ENCODE measurements at regions not wholly inside any gene's neighbourhood (a gene's known extent, or its start where the extent isn't known, plus 50 kb on each side); places are given as distances from the start of the nearest gene placed in this dataset.
"Not testable (repeated sequence)": the region's sequence is repeated elsewhere in the genome, so short reads cannot be mapped to it uniquely, and the experiment has no call there.

GRCh38 chr3:24699078-24699477 lies 204.4 kb upstream of the THRB start:
- in situ Hi-C loops (cut with MboI); BruUV-seq (replicated peaks); H3K4me3 ChIP-seq; H3K4me1 ChIP-seq (replicated peaks in 1 of 2; ENCODE audit: control insufficient read depth in 2 of 2, insufficient read depth in 2 of 2, low read length in 2 of 2); H3K79me2 ChIP-seq (ENCODE audit: control insufficient read depth, insufficient read depth, low read length); H3K9me3 ChIP-seq (replicated peaks; ENCODE audit: control insufficient read depth, insufficient read depth, low read depth, low read length); H3K27ac ChIP-seq (ENCODE audit: extremely low read depth, low read depth, low read length); intact Hi-C loops (cut with micrococcal nuclease); H3K27me3 ChIP-seq (ENCODE audit: control insufficient read depth in 2 of 2, insufficient read depth in 2 of 2, low read length in 2 of 2); DNase-seq (ENCODE audit: extremely low read depth in 1 of 4, low spot score in 3 of 4); H3K9me1 ChIP-seq (ENCODE audit: control insufficient read depth, insufficient read depth, low read length); POLR2A ChIA-PET; FAIRE-seq; ATAC-seq; H3K9ac ChIP-seq (ENCODE audit: insufficient read depth in 1 of 2, low read depth in 2 of 2, low read length in 2 of 2); H3K36me3 ChIP-seq (ENCODE audit: control insufficient read depth, insufficient read depth, low read length); H2AFZ ChIP-seq (ENCODE audit: low read depth, low read length); CTCF ChIA-PET (ENCODE audit: low intra/inter-chr PET ratio); H4K20me1 ChIP-seq (replicated peaks; ENCODE audit: control insufficient read depth, insufficient read depth, low read length); H3K4me2 ChIP-seq (ENCODE audit: insufficient read depth, low read length): not testable (repeated sequence)
- WGBS (ENCODE audit: insufficient coverage, low coverage, missing lambda C conversion rate): 0% methylated on average over 1 of the region's 1 CpG

GRCh38 chr3:24704496-24704895 lies 209.8 kb upstream of the THRB start:
- in situ Hi-C loops (cut with MboI) (no loop called here), intact Hi-C loops (cut with micrococcal nuclease) (no loop called here)
- ChIA-PET CTCF (ENCODE audit: low intra/inter-chr PET ratio) (no interaction called here), POLR2A (no interaction called here)
- Histone ChIP-seq H4K20me1 (replicated peaks; ENCODE audit: control insufficient read depth, insufficient read depth, low read length) (no peaks in the 10 kb centered on the region), H3K9me3 (replicated peaks; ENCODE audit: control insufficient read depth, insufficient read depth, low read depth, low read length) (no peaks in the 10 kb centered on the region), H3K4me2 (ENCODE audit: insufficient read depth, low read length) (no peak overlapping the region), H3K79me2 (ENCODE audit: control insufficient read depth, insufficient read depth, low read length) (no peaks in the 10 kb centered on the region), H2AFZ (ENCODE audit: low read depth, low read length) (no peak overlapping the region), H3K9me1 (ENCODE audit: control insufficient read depth, insufficient read depth, low read length) (no peaks in the 10 kb centered on the region), H3K36me3 (ENCODE audit: control insufficient read depth, insufficient read depth, low read length) (no peaks in the 10 kb centered on the region), H3K27me3 (ENCODE audit: control insufficient read depth in 2 of 2, insufficient read depth in 2 of 2, low read length in 2 of 2) (no peaks in the 10 kb centered on the region; a peak in 1 of 5 replicates), H3K27ac (ENCODE audit: extremely low read depth, low read depth, low read length) (no peak overlapping the region), H3K4me3 (no peak overlapping the region), H3K4me1 (replicated peaks in 1 of 2; ENCODE audit: control insufficient read depth in 2 of 2, insufficient read depth in 2 of 2, low read length in 2 of 2) (no peaks in the 10 kb centered on the region), H3K9ac (ENCODE audit: insufficient read depth in 1 of 2, low read depth in 2 of 2, low read length in 2 of 2) (no peak overlapping the region)
- DNase-seq (ENCODE audit: extremely low read depth in 1 of 4, low spot score in 3 of 4): no peak
- no peak for ATAC-seq
- BruUV-seq (replicated peaks): no TSS peak
- 0% methylated on average over 3 of the region's 3 CpGs for WGBS (ENCODE audit: insufficient coverage, low coverage, missing lambda C conversion rate)
- FAIRE-seq: no peak
- TF ChIP-seq ZNF445 (CRISPR knock-in tag; IDR thresholded peaks at IDR 0.05; ENCODE audit: low read depth) (no peak), CREB5 (CRISPR knock-in tag; IDR thresholded peaks at IDR 0.05) (no peak), ZNF830 (CRISPR knock-in tag; IDR thresholded peaks at IDR 0.05) (no peak), NCOA2 (IDR thresholded peaks at IDR 0.05; ENCODE audit: partially characterized antibody in 2 of 2) (no peak), BRF1 (IDR thresholded peaks at IDR 0.05; ENCODE audit: borderline replicate concordance, extremely low read depth, insufficient read length) (no peak), MAFF (IDR thresholded peaks at IDR 0.05; ENCODE audit: low read length) (no peak), GTF2E2 (tag; IDR thresholded peaks at IDR 0.05) (no peak)
- TF ChIP-seq, protein P1, sequence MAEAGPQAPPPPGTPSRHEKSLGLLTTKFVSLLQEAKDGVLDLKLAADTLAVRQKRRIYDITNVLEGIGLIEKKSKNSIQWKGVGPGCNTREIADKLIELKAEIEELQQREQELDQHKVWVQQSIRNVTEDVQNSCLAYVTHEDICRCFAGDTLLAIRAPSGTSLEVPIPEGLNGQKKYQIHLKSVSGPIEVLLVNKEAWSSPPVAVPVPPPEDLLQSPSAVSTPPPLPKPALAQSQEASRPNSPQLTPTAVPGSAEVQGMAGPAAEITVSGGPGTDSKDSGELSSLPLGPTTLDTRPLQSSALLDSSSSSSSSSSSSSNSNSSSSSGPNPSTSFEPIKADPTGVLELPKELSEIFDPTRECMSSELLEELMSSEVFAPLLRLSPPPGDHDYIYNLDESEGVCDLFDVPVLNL (CRISPR knock-in tag; IDR thresholded peaks at IDR 0.05; ENCODE audit: low read depth): no peak
- TF ChIP-seq, protein P2, sequence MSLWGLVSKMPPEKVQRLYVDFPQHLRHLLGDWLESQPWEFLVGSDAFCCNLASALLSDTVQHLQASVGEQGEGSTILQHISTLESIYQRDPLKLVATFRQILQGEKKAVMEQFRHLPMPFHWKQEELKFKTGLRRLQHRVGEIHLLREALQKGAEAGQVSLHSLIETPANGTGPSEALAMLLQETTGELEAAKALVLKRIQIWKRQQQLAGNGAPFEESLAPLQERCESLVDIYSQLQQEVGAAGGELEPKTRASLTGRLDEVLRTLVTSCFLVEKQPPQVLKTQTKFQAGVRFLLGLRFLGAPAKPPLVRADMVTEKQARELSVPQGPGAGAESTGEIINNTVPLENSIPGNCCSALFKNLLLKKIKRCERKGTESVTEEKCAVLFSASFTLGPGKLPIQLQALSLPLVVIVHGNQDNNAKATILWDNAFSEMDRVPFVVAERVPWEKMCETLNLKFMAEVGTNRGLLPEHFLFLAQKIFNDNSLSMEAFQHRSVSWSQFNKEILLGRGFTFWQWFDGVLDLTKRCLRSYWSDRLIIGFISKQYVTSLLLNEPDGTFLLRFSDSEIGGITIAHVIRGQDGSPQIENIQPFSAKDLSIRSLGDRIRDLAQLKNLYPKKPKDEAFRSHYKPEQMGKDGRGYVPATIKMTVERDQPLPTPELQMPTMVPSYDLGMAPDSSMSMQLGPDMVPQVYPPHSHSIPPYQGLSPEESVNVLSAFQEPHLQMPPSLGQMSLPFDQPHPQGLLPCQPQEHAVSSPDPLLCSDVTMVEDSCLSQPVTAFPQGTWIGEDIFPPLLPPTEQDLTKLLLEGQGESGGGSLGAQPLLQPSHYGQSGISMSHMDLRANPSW (CRISPR knock-in tag; IDR thresholded peaks at IDR 0.05): no peak
- TF ChIP-seq, protein P3, sequence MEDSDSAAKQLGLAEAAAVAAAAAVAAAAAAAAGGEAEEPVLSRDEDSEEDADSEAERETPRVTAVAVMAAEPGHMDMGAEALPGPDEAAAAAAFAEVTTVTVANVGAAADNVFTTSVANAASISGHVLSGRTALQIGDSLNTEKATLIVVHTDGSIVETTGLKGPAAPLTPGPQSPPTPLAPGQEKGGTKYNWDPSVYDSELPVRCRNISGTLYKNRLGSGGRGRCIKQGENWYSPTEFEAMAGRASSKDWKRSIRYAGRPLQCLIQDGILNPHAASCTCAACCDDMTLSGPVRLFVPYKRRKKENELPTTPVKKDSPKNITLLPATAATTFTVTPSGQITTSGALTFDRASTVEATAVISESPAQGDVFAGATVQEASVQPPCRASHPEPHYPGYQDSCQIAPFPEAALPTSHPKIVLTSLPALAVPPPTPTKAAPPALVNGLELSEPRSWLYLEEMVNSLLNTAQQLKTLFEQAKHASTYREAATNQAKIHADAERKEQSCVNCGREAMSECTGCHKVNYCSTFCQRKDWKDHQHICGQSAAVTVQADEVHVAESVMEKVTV (CRISPR knock-in tag; IDR thresholded peaks at IDR 0.05): no peak

All from K562 (cell line).